ENCODE measurements at regions not wholly inside any gene's neighbourhood (a gene's known extent, or its start where the extent isn't known, plus 50 kb on each side); places are given as distances from the start of the nearest gene placed in this dataset.
"Not testable (repeated sequence)": the region's sequence is repeated elsewhere in the genome, so short reads cannot be mapped to it uniquely, and the experiment has no call there.

DNA sequence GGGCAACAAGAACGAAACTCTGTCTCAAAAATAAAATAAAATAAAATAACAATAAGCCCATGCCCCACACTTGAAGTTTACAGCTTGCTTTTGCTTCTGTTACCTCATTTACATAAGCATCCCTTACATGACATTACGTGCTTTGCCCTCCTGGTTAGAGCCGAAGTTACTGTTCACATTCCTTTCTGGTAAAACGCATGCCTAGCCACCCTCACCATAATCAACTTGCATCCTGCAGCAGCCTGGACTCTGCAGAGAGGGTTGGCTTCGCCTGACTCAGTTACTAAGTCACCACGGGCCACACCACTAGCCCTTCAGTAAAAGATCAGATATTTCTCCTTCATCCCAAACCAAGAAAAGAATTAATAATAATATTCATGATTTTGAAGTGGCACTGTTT, 736.0 kb upstream of the AUTS2 start:
- H3K4me3 Mint-ChIP-seq = no peak overlapping the region
- H3K27me3 Mint-ChIP-seq = no peaks in the 10 kb centered on the region
- no peak for ATAC-seq
- H3K36me3 Mint-ChIP-seq = no peaks in the 10 kb centered on the region
- H3K9me3 Mint-ChIP-seq = no peaks in the 10 kb centered on the region
- no peak overlapping the region for H3K27ac Mint-ChIP-seq
- no peaks in the 10 kb centered on the region for H3K4me1 Mint-ChIP-seq

DNA sequence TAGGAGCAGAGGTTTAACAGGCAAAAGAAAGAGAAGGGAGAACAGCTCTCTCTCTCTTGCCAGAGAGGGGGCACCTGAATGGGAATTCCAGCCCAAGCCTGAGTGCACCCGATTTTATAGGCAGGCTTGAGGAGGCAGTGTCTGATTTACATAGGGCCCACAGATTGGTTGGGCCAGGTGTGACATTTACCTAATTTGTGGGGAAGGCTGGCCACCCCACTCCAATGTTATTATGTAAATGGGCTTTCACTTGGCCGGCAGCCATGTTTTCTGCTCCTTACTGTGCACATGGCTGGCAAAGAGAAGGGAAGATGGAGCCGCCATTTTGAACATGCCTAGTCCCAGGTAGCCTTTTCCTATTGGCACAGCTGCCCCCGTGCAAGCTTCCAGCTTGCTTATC, 735.5 kb upstream of the AUTS2 start:
- Mint-ChIP-seq H3K4me3 (no peak overlapping the region), H3K27me3 (no peaks in the 10 kb centered on the region), H3K4me1 (no peaks in the 10 kb centered on the region), H3K9me3 (no peaks in the 10 kb centered on the region), H3K27ac (no peak overlapping the region), H3K36me3 (no peaks in the 10 kb centered on the region)
- no peak for ATAC-seq

DNA sequence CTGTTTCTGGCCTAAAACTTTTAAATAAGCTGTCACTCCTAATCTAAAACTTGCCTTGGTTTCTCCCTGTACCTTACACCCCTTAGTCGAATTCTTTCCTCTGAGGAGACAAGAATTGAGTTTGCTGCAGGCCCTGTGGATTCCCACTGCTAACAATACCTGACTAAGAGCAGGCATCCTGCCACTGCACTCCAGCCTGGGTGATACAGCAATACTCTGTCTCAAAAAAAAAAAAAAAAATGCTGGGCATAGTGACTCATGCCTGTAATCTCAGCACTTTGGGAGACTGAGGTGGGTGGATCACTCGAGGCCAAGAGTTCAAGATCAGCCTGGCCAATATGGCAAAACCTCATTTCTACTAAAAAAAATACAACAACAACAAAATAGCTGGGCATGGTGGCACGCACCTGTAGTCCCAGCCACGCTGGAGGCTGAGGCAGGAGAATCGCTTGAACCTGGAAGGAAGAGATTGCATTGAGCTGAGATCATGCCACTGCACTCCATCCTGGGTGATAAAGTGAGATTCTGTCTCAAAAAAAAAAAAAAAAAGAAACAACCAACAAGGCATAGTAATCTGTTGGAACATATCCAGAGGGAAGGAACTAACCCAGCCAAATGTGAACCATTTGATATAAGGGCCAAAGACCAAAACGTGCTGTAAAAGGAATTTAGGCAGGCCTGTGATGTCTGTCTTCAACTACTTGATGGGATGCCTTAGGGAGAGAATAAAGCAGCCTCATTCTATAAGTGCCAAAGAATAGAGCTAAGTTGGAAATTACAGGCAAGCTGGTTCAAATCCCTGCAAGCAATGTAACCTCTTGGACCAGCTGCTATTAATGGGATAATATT, 732.7 kb upstream of the AUTS2 start:
- no peak overlapping the region for H3K27ac Mint-ChIP-seq
- no peaks in the 10 kb centered on the region for H3K4me1 Mint-ChIP-seq
- no peak overlapping the region for H3K4me3 Mint-ChIP-seq
- H3K36me3 Mint-ChIP-seq = no peaks in the 10 kb centered on the region
- H3K9me3 Mint-ChIP-seq = peaks cover 10% of the 10 kb centered on the region
- no peak for ATAC-seq
- no peaks in the 10 kb centered on the region for H3K27me3 Mint-ChIP-seq

DNA sequence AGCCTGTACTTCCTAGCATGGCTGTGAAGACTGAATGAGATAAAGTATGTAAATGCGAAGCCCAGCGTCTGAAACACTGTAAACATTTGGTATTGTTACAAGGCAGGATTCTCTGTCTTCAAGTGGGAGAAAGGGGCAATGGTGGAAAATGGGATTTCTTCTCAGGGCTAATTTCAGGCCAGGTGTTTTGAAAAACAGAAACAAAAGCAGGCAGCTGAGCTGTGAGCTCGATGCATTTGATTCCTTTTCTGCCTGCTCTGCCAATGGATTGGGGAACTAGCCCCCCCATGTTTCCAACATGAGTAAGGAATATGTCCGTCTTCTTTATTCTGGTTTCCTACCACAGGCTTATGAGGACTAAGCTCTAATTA, 732.1 kb upstream of the AUTS2 start:
- H3K9me3 Mint-ChIP-seq = peaks cover 10% of the 10 kb centered on the region
- no peak for ATAC-seq
- H3K27ac Mint-ChIP-seq = no peak overlapping the region
- H3K4me3 Mint-ChIP-seq = no peak overlapping the region
- H3K4me1 Mint-ChIP-seq = no peaks in the 10 kb centered on the region
- no peaks in the 10 kb centered on the region for H3K27me3 Mint-ChIP-seq
- H3K36me3 Mint-ChIP-seq = no peaks in the 10 kb centered on the region

DNA sequence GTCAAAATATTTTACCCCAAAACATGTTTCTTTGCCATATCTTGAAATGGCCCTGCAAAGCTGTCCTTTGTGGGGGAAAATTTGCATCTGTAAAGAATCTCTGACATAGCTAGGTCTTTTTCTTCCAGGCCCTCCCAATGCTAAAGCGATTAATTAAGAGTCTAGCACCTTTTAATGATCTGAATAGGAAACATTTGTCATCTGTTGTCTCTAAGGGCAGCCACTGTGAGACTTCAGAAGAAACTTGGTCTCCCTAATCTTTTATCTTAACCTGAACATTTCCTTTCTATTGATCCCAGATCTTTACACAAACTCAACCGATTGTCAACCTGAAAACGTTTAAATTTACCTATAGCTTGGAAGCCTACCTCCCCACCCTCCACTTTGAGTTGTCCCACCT, 731.6 kb upstream of the AUTS2 start:
- ATAC-seq, H3K27me3 Mint-ChIP-seq, H3K4me1 Mint-ChIP-seq, H3K27ac Mint-ChIP-seq, H3K4me3 Mint-ChIP-seq, H3K36me3 Mint-ChIP-seq: not testable (repeated sequence)
- peaks cover 12% of the 10 kb centered on the region for H3K9me3 Mint-ChIP-seq

DNA sequence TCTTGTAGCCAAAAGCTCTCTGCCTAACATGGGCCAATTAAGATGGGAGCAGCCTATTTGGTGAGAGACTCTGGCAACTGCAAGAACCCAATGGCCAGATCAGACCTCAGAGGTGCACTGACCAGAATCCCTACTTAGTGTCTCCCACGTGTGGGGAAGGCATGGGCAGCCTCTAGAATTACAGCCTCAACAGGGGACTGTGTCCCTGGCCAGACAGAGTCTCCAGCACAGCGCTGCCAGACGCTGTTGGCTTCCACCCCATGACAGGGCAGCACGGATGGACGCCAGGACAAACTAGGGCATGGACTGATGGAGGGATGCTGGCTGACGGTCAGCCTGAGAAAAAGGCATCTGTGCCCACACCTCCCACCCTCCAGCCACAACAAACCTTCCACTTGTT, 729.3 kb upstream of the AUTS2 start:
- Mint-ChIP-seq H3K4me1 (no peaks in the 10 kb centered on the region), H3K27me3 (no peaks in the 10 kb centered on the region), H3K9me3 (peaks cover 12% of the 10 kb centered on the region), H3K36me3 (no peaks in the 10 kb centered on the region), H3K4me3 (no peak overlapping the region), H3K27ac (no peak overlapping the region)
- no peak for ATAC-seq

DNA sequence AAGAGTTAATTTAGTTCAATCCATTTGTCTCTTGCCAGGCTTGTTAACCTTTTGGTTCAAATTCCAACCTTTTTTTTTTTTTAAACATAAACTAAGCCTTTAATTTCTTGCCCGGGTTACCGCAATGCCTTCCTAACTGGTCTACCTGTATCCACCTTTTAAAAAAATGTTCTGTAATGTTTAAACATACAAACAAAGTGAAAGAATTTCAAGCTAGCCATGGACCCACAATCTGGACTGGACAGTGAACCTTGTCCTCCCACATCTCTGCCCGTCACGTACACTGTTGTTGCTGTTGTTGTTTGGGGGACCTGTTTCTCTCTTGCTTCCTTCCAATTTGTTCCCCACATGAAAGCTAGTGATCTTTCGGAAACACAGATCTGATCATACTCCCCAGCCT, 724.7 kb upstream of the AUTS2 start:
- Mint-ChIP-seq H3K36me3 (no peaks in the 10 kb centered on the region), H3K4me3 (no peak overlapping the region), H3K9me3 (peaks cover 12% of the 10 kb centered on the region), H3K4me1 (no peaks in the 10 kb centered on the region), H3K27me3 (no peaks in the 10 kb centered on the region), H3K27ac (no peak overlapping the region)
- no peak for ATAC-seq

DNA sequence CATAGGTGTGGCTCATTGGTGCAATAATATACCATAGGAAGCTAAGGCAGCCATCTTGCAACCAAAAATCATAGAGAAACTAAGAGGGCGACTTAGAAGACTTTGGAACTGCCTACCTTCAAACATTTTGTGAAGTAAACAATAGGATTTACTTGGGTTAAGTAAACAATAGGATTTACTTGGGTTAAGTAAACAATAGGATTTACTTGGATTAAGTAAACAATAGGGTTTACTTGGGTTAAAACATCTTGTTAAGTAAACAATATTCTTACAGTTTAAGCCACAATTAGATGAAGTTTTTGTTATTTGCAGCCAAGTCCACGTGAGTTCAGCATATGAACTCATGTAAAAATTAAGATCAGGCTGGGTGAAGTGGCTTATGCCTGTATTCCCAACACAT, 722.4 kb upstream of the AUTS2 start:
- Mint-ChIP-seq H3K27ac (no peak overlapping the region), H3K36me3 (no peaks in the 10 kb centered on the region), H3K4me3 (no peak overlapping the region), H3K27me3 (no peaks in the 10 kb centered on the region), H3K9me3 (peaks cover 3% of the 10 kb centered on the region), H3K4me1 (no peaks in the 10 kb centered on the region)
- no peak for ATAC-seq

DNA sequence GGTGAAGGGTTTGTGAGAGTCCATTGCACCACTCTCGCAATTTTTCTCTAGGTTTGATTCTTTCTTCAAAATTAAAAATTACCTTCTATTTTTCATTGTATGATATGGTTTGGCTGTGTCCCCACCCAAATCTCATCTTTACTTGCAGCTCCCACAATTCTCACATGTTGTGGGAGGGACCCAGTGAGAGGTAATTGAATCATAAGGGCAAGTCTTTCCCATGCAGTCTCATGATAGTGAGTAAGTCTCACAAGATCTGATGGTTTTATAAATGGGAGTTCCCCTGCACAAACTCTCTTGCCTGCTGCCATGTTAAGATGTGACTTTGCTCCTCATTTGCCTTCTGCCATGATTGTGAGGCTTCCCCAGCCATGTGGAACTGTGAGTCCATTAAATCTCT, 711.2 kb upstream of the AUTS2 start:
- not testable (repeated sequence) for H3K4me1 Mint-ChIP-seq, H3K4me3 Mint-ChIP-seq, H3K36me3 Mint-ChIP-seq, H3K9me3 Mint-ChIP-seq, ATAC-seq, H3K27ac Mint-ChIP-seq, H3K27me3 Mint-ChIP-seq

DNA sequence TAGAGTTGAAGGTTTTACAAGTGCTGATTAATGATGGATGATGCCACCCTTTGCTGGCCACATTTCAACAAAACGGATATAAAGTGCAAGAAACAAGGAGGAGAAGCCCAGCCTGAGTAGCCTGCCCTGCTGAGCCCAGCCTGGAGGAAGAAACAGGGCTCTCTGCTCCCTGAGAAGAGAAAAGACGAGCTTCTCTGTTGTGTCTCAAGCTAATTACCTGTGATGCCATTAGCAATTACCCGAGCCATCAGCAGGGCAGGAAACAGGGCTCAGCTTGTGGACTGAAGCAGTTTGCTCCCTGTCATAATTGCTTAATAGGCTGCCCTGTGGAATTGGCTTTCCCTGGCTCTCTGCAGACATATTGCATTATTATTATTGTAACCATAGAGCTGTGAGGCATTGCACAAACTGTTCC, 709.3 kb upstream of the AUTS2 start:
- no peaks in the 10 kb centered on the region for H3K27me3 Mint-ChIP-seq

DNA sequence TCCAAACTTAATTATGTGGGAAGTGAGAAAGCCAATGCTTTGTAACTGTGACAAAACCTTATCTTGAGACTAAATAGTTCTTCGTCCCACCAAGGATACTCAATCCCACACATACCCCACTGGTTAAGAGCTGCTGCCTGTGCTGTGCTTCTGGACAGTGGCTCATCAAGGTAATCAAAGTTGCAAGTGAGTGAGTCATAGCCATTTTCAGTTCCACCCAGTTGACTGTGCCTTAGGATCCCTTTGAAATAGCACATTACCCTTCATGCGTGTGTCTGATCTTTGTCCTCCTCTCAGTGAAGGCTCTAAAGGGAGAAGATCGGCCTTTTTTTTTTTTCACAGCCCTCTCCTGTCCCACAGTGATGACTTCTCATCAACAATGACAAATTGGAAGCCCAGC, 706.0 kb upstream of the AUTS2 start:
- Mint-ChIP-seq H3K36me3 (no peaks in the 10 kb centered on the region), H3K9me3 (no peaks in the 10 kb centered on the region), H3K27me3 (no peaks in the 10 kb centered on the region), H3K27ac (no peak overlapping the region), H3K4me3 (no peak overlapping the region), H3K4me1 (no peaks in the 10 kb centered on the region)
- no peak for ATAC-seq

More for the DNA sequence above, 709.3 kb upstream of the AUTS2 start:
- Mint-ChIP-seq H3K4me1 (no peaks in the 10 kb centered on the region), H3K4me3 (no peak overlapping the region), H3K9me3 (no peaks in the 10 kb centered on the region), H3K36me3 (no peaks in the 10 kb centered on the region), H3K27ac (no peak overlapping the region)
- no peak for ATAC-seq

DNA sequence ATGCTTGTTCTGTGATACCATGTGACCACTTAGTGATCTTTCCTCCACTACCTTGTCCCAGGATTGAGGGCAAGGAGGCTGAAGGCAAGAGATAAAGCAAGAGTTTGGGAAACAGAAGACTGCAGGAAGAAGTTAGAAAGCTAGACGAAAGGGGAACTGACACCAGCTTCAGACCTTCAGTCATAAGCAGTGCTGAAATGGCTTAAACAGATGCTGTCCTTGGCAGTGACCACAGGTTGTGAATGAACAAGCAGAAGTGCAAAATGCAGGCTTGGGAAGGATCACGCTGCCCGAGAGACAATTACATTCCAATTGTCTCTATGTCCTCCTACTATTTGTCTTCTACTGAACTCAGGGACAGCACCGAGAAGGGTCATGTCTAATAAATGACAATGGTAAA, 704.9 kb upstream of the AUTS2 start:
- H3K27me3 Mint-ChIP-seq = no peaks in the 10 kb centered on the region
- no peaks in the 10 kb centered on the region for H3K36me3 Mint-ChIP-seq
- ATAC-seq = no peak
- no peak overlapping the region for H3K4me3 Mint-ChIP-seq
- H3K4me1 Mint-ChIP-seq = no peaks in the 10 kb centered on the region
- H3K9me3 Mint-ChIP-seq = no peaks in the 10 kb centered on the region
- no peak overlapping the region for H3K27ac Mint-ChIP-seq

DNA sequence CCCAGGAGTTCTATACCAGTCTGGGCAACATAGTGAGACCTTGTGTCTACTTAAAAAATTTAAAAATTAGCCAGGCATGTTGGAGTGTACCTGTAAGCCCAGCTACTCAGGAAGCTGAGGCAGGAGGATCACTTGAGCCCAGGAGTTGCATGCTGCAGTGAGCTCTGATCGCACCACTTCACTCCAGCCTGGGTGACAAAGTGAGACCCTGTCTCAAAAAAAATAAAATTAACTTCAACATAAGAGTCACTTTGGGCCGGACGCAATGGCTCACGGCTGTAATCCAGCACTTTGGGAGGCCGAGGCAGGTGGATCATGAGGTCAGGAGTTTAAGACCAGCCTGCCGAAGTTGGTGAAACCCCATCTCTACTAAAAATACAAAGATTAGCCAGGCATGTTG, 699.1 kb upstream of the AUTS2 start:
- not testable (repeated sequence) for H3K4me3 Mint-ChIP-seq, H3K36me3 Mint-ChIP-seq, ATAC-seq, H3K27ac Mint-ChIP-seq, H3K4me1 Mint-ChIP-seq, H3K27me3 Mint-ChIP-seq, H3K9me3 Mint-ChIP-seq

DNA sequence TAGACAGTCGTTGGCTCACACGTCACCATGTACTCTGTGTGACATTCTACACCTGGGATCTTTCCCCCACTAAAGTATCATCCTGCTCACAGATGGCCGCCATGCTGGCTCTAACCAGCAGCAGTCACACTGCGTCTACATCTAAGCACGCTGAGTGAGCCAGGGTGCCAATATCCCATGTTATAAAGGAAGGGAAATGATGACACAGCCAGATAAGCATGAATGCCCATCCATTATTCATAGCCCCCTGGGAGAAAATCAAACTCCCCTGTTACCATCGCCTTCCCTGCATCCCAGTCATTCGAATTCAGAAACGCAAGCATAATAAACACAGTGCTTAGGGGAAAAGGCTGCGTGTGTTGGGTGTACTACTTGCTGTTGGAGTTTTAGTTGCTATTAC, 698.2 kb upstream of the AUTS2 start:
- H3K27ac Mint-ChIP-seq = no peak overlapping the region

DNA sequence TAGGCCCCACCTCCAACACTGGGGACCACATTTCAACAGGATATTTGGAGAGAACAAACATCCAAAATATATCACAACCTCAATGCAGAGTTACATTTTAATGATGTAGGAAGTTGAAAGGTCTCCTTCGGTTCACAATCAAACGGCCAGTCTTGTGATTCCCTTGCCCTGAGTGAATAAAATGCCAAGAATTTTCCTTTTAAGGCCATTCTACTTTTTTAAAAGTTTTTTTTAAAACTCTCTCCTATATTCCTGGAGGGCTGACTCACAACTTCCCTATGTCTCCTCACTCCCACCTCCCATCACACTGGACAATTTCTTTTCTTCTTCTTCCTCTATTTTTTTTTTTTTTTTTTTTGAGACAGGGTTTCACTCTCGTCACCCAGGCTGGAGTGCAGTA, 693.6 kb upstream of the AUTS2 start:
- H3K36me3 Mint-ChIP-seq = no peaks in the 10 kb centered on the region
- H3K27me3 Mint-ChIP-seq = no peaks in the 10 kb centered on the region
- peaks cover 12% of the 10 kb centered on the region for H3K9me3 Mint-ChIP-seq
- H3K4me1 Mint-ChIP-seq = no peaks in the 10 kb centered on the region
- ATAC-seq = no peak
- H3K27ac Mint-ChIP-seq = no peak overlapping the region
- no peak overlapping the region for H3K4me3 Mint-ChIP-seq

More for the DNA sequence above, 698.2 kb upstream of the AUTS2 start:
- H3K27me3 Mint-ChIP-seq = no peaks in the 10 kb centered on the region
- H3K36me3 Mint-ChIP-seq = no peaks in the 10 kb centered on the region
- no peak overlapping the region for H3K4me3 Mint-ChIP-seq
- no peak for ATAC-seq
- peaks cover 9% of the 10 kb centered on the region for H3K9me3 Mint-ChIP-seq
- H3K4me1 Mint-ChIP-seq = no peaks in the 10 kb centered on the region

DNA sequence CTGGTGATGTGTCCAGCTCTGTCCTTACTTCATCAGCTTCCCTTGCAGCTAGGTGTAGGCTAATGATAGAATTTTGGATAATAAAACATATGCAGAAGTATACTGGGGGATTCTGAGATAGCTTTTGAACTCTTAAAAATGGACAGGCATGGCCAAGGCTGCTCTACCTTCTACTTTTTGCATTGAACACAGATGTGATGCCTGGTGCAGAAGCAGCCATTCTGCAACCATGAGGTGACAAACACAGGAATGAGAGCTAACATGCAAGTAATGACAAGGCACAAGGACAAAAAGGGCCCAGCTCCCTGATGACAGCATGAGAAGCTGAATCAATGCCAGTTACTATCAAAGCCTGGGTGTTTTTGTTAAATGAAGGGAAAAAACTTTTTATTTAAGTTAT, 686.5 kb upstream of the AUTS2 start:
- no peaks in the 10 kb centered on the region for H3K36me3 Mint-ChIP-seq
- peaks cover 4% of the 10 kb centered on the region for H3K9me3 Mint-ChIP-seq
- ATAC-seq = no peak
- H3K4me1 Mint-ChIP-seq = no peaks in the 10 kb centered on the region
- H3K27ac Mint-ChIP-seq = no peak overlapping the region
- peaks cover 9% of the 10 kb centered on the region for H3K27me3 Mint-ChIP-seq
- no peak overlapping the region for H3K4me3 Mint-ChIP-seq

DNA sequence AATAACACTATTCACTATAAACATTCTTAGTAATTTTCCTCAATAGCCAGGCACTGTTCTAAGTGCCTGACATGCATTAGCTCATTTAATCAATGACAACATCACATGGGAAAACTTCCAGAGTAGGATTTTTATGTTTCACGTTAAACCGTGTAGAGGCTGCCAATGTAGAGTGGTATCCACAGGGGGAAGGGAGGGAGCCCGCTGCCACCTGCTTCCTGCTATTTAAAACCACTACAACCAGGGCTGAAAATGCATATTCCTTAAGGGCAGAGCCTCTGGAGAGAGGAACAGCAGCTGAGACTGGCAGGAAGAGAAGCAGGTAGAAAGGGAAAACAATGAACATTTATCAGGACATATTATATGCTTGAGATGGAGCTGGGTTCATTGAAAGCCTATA, 684.3 kb upstream of the AUTS2 start:
- no peaks in the 10 kb centered on the region for H3K36me3 Mint-ChIP-seq
- no peak overlapping the region for H3K4me3 Mint-ChIP-seq
- H3K27me3 Mint-ChIP-seq = peaks cover 9% of the 10 kb centered on the region
- no peaks in the 10 kb centered on the region for H3K4me1 Mint-ChIP-seq
- peaks cover 11% of the 10 kb centered on the region for H3K9me3 Mint-ChIP-seq
- no peak overlapping the region for H3K27ac Mint-ChIP-seq
- no peak for ATAC-seq

Measured in stimulated activated memory B cell treated with anti-CD40 and anti-IgM and Interleukin-4, amounts not matched to agents 10 μg/mL and 1 μg/mL and 100 μg/mL, for 72 hours (primary cell).